ENCODE measurements at regions not wholly inside any gene's neighbourhood (a gene's known extent, or its start where the extent isn't known, plus 50 kb on each side); places are given as distances from the start of the nearest gene placed in this dataset.

DNA sequence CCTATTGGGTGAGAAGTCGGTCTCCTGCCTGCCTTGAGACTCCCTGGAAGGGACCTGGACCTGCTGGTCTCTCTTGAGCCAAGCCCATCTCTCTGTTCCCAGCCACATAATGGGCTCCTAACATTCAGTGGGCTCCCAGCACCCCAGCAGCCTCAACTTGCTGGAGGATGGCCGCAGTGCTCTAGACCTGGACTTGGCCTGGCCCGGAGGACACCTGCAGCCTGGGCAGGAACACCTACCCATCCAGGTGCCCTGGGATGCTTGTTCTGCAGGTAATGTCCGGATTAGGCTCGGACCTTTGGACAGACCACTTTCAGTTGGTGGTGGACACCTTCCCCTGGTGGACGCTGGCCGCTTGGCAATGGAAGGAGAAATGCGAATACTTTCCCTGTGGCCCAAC is 214.6 kb downstream of the URI1 start:
- no peak overlapping the region for H3K9ac ChIP-seq (ENCODE audit: low read length)
- H3K4ac ChIP-seq (ENCODE audit: low read depth, low read length): no peak overlapping the region
- no peak overlapping the region for H4K8ac ChIP-seq (ENCODE audit: low read depth, low read length)
- H3K4me2 ChIP-seq (ENCODE audit: low read length): no peak overlapping the region
- H3K4me3 ChIP-seq (ENCODE audit: low read length): no peak overlapping the region
- no CpG with 5 or more reads among the region's 8 CpGs for WGBS (ENCODE audit: extremely low coverage, insufficient coverage, low lambda C conversion rate)
- H2BK15ac ChIP-seq (replicated peaks; ENCODE audit: low read depth): no peak overlapping the region
- H3K36me3 ChIP-seq (ENCODE audit: control insufficient read depth, insufficient read depth, low read length): no peaks in the 10 kb centered on the region
- no peaks in the 10 kb centered on the region for H3K79me1 ChIP-seq (ENCODE audit: low read length)
- no peak overlapping the region for H2BK120ac ChIP-seq (ENCODE audit: low read depth, low read length)
- no peak overlapping the region for H3K56ac ChIP-seq (ENCODE audit: low read length)
- no peak overlapping the region for H3K18ac ChIP-seq (ENCODE audit: low read length)
- no peak overlapping the region for H3K27ac ChIP-seq (ENCODE audit: low read depth, low read length)
- DNase-seq: no peak
- H2AK5ac ChIP-seq (ENCODE audit: low read length): no peak overlapping the region
- H4K5ac ChIP-seq (ENCODE audit: low read length): no peak overlapping the region
- no peak overlapping the region for H3K23ac ChIP-seq (ENCODE audit: low read length)
- H3K4me1 ChIP-seq (ENCODE audit: control insufficient read depth, low read depth, low read length): no peaks in the 10 kb centered on the region
- H3K27me3 ChIP-seq (ENCODE audit: insufficient read depth, low read length, poor library complexity): no peaks in the 10 kb centered on the region
- H2BK5ac ChIP-seq (ENCODE audit: low read length): no peak overlapping the region
- no peaks in the 10 kb centered on the region for H3K79me2 ChIP-seq (ENCODE audit: control insufficient read depth, insufficient read depth, low read length)

DNA sequence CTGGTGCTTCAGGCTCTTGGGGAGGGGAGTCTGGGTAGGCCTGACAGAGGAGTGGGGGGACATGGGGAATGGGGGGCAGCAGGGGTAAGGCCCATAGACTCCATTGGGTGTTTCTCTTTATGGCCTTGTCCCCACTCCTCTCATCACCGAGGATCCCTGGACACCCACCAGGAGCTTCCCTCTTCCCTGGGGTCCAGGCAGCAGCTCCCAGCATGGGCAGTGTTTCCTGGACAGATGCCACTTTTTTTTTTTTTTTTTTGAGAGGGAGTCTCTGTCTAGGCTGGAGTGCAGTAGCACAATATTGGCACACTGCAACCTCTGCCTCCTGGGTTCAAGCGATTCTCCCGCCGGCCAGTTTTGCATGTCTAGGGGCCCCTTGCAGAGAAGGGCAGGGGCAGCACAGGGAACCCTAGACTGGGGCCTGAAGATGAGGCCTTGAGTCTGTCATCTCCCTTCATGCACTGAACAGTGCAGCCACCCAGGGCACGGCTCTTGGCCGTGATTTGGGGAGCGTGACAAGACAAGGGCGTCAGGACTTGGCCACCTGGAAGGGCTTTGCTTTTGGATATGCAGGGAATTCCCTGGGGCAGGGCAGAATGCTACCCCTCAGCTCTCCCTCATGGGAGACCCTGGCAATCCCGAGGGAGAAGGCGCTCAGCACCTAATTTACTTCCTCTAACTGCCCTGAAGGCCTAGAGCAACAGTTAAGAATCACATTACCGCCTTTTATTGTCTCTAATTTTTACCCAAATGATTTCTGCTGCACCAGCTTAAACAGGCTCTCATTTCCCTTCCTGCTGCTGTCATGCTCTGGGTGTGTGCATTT is 213.9 kb upstream of the ZNF536 start:
- Histone ChIP-seq H3K27ac (ENCODE audit: low read depth, low read length) (no peak overlapping the region), H3K4me3 (ENCODE audit: low read length) (no peak overlapping the region), H3K79me2 (ENCODE audit: control insufficient read depth, insufficient read depth, low read length) (no peaks in the 10 kb centered on the region), H3K56ac (ENCODE audit: low read length) (no peak overlapping the region), H3K4me2 (ENCODE audit: low read length) (no peak overlapping the region), H2AK5ac (ENCODE audit: low read length) (no peak overlapping the region), H3K27me3 (ENCODE audit: insufficient read depth, low read length, poor library complexity) (no peaks in the 10 kb centered on the region), H2BK5ac (ENCODE audit: low read length) (no peak overlapping the region), H4K5ac (ENCODE audit: low read length) (no peak overlapping the region), H3K9ac (ENCODE audit: low read length) (no peak overlapping the region), H2BK15ac (replicated peaks; ENCODE audit: low read depth) (no peak overlapping the region), H3K18ac (ENCODE audit: low read length) (no peak overlapping the region), H2BK120ac (ENCODE audit: low read depth, low read length) (no peak overlapping the region), H3K79me1 (ENCODE audit: low read length) (no peaks in the 10 kb centered on the region), H3K4me1 (ENCODE audit: control insufficient read depth, low read depth, low read length) (no peaks in the 10 kb centered on the region), H3K23ac (ENCODE audit: low read length) (no peak overlapping the region), H3K36me3 (ENCODE audit: control insufficient read depth, insufficient read depth, low read length) (no peaks in the 10 kb centered on the region), H3K4ac (ENCODE audit: low read depth, low read length) (no peak overlapping the region), H4K8ac (ENCODE audit: low read depth, low read length) (no peak overlapping the region)
- no CpG with 5 or more reads among the region's 11 CpGs for WGBS (ENCODE audit: extremely low coverage, insufficient coverage, low lambda C conversion rate)
- DNase-seq: no peak

DNA sequence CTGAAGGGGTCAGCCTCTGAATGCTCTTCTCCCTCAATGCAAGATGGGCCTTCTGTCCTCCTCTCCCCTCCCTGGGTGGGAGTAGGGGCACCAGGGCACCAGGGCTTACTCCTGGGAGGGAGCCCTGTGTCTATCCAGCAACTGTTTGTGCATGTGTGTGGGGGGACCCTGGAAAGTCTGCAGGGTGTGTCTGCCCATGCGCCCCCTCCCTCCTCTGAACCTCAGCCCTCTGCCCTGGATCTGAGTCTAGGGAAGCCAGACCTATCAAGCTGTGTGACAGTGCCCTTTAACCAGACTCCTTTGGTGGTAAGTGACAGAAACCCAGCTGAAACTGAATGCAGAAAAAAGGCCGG is 213.3 kb upstream of the ZNF536 start:
- Histone ChIP-seq H2BK15ac (replicated peaks; ENCODE audit: low read depth) (no peak overlapping the region), H3K4me1 (ENCODE audit: control insufficient read depth, low read depth, low read length) (no peaks in the 10 kb centered on the region), H3K79me2 (ENCODE audit: control insufficient read depth, insufficient read depth, low read length) (no peaks in the 10 kb centered on the region), H3K23ac (ENCODE audit: low read length) (no peak overlapping the region), H3K4ac (ENCODE audit: low read depth, low read length) (no peak overlapping the region), H2BK120ac (ENCODE audit: low read depth, low read length) (no peak overlapping the region), H3K27ac (ENCODE audit: low read depth, low read length) (no peak overlapping the region), H2BK5ac (ENCODE audit: low read length) (no peak overlapping the region), H2AK5ac (ENCODE audit: low read length) (no peak overlapping the region), H3K79me1 (ENCODE audit: low read length) (no peaks in the 10 kb centered on the region), H3K27me3 (ENCODE audit: insufficient read depth, low read length, poor library complexity) (no peaks in the 10 kb centered on the region), H3K9ac (ENCODE audit: low read length) (no peak overlapping the region), H3K36me3 (ENCODE audit: control insufficient read depth, insufficient read depth, low read length) (no peaks in the 10 kb centered on the region), H3K18ac (ENCODE audit: low read length) (no peak overlapping the region), H3K4me2 (ENCODE audit: low read length) (no peak overlapping the region), H3K4me3 (ENCODE audit: low read length) (no peak overlapping the region), H4K8ac (ENCODE audit: low read depth, low read length) (no peak overlapping the region), H3K56ac (ENCODE audit: low read length) (no peak overlapping the region), H4K5ac (ENCODE audit: low read length) (no peak overlapping the region)
- no peak for DNase-seq
- WGBS (ENCODE audit: extremely low coverage, insufficient coverage, low lambda C conversion rate): no CpG with 5 or more reads among the region's 2 CpGs

DNA sequence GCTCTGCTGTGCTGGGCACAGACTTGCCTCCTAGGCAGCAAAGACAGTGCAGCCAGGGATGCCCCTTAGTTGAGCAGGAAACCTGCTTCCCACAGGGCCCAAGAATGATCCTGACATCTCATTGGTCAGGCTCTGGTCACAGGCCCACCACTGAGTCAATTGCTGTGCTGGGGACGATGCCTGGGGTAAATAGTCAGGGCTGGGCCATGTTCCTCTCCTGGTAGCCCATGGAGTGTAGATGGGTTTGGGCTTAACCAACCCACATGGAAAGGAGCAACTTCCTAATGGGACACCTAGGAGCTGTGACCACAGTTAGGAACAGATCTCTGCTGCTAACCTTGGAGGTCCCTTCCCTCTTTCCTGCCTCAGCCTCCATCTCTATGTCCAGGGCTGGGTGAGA is 212.5 kb upstream of the ZNF536 start:
- H3K9ac ChIP-seq (ENCODE audit: low read length): no peak overlapping the region
- H3K27me3 ChIP-seq (ENCODE audit: insufficient read depth, low read length, poor library complexity): no peaks in the 10 kb centered on the region
- no peaks in the 10 kb centered on the region for H3K4me1 ChIP-seq (ENCODE audit: control insufficient read depth, low read depth, low read length)
- no peak overlapping the region for H3K23ac ChIP-seq (ENCODE audit: low read length)
- no peak overlapping the region for H2BK120ac ChIP-seq (ENCODE audit: low read depth, low read length)
- no peak overlapping the region for H3K27ac ChIP-seq (ENCODE audit: low read depth, low read length)
- H2BK15ac ChIP-seq (replicated peaks; ENCODE audit: low read depth): no peak overlapping the region
- no peaks in the 10 kb centered on the region for H3K79me2 ChIP-seq (ENCODE audit: control insufficient read depth, insufficient read depth, low read length)
- H3K4me2 ChIP-seq (ENCODE audit: low read length): no peak overlapping the region
- no peak overlapping the region for H4K8ac ChIP-seq (ENCODE audit: low read depth, low read length)
- DNase-seq: no peak
- H4K5ac ChIP-seq (ENCODE audit: low read length): no peak overlapping the region
- H3K18ac ChIP-seq (ENCODE audit: low read length): no peak overlapping the region
- H3K4ac ChIP-seq (ENCODE audit: low read depth, low read length): no peak overlapping the region
- H3K79me1 ChIP-seq (ENCODE audit: low read length): no peaks in the 10 kb centered on the region
- no peak overlapping the region for H2AK5ac ChIP-seq (ENCODE audit: low read length)
- H3K4me3 ChIP-seq (ENCODE audit: low read length): no peak overlapping the region
- no peaks in the 10 kb centered on the region for H3K36me3 ChIP-seq (ENCODE audit: control insufficient read depth, insufficient read depth, low read length)
- H2BK5ac ChIP-seq (ENCODE audit: low read length): no peak overlapping the region
- H3K56ac ChIP-seq (ENCODE audit: low read length): no peak overlapping the region
- no CpG with 5 or more reads among the region's 1 CpG for WGBS (ENCODE audit: extremely low coverage, insufficient coverage, low lambda C conversion rate)

DNA sequence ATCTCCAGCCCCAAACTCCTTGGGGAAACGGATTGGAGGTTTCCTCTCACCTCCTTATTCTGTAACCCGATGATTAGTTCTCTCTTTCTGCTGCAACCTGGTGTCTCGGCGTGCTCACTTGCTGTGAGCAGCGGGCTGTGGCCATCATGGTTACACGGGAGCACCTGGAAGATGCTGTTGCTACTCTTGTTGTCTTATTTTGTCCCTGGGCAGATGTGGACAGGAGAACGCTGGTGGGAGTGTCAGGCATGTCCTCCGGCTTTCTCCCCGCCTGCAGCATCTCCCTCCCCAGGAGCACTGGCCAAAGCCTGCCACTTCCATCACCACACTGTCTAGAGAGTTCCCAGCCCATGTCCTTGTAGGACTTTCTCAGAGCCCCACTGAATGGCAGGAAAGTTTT is 211.8 kb upstream of the ZNF536 start:
- H2BK15ac ChIP-seq (replicated peaks; ENCODE audit: low read depth): no peak overlapping the region
- no peak overlapping the region for H3K18ac ChIP-seq (ENCODE audit: low read length)
- no peak overlapping the region for H3K4ac ChIP-seq (ENCODE audit: low read depth, low read length)
- no peak overlapping the region for H3K23ac ChIP-seq (ENCODE audit: low read length)
- no peaks in the 10 kb centered on the region for H3K79me1 ChIP-seq (ENCODE audit: low read length)
- WGBS (ENCODE audit: extremely low coverage, insufficient coverage, low lambda C conversion rate): no CpG with 5 or more reads among the region's 9 CpGs
- H3K27ac ChIP-seq (ENCODE audit: low read depth, low read length): no peak overlapping the region
- H3K36me3 ChIP-seq (ENCODE audit: control insufficient read depth, insufficient read depth, low read length): no peaks in the 10 kb centered on the region
- no peaks in the 10 kb centered on the region for H3K79me2 ChIP-seq (ENCODE audit: control insufficient read depth, insufficient read depth, low read length)
- H4K5ac ChIP-seq (ENCODE audit: low read length): no peak overlapping the region
- H3K4me1 ChIP-seq (ENCODE audit: control insufficient read depth, low read depth, low read length): no peaks in the 10 kb centered on the region
- H2BK5ac ChIP-seq (ENCODE audit: low read length): no peak overlapping the region
- H2BK120ac ChIP-seq (ENCODE audit: low read depth, low read length): no peak overlapping the region
- DNase-seq: no peak
- no peak overlapping the region for H4K8ac ChIP-seq (ENCODE audit: low read depth, low read length)
- H2AK5ac ChIP-seq (ENCODE audit: low read length): no peak overlapping the region
- H3K56ac ChIP-seq (ENCODE audit: low read length): no peak overlapping the region
- no peak overlapping the region for H3K4me3 ChIP-seq (ENCODE audit: low read length)
- H3K4me2 ChIP-seq (ENCODE audit: low read length): no peak overlapping the region
- no peak overlapping the region for H3K9ac ChIP-seq (ENCODE audit: low read length)
- H3K27me3 ChIP-seq (ENCODE audit: insufficient read depth, low read length, poor library complexity): no peaks in the 10 kb centered on the region

Measured in mesendoderm (in vitro differentiated cells).